Endometrial microvascular endothelial cells (primary cell): ENCODE measurements at regions not wholly inside any gene's neighbourhood (a gene's known extent, or its start where the extent isn't known, plus 50 kb on each side); places are given as distances from the start of the nearest gene placed in this dataset.

Source experiments
- in situ Hi-C: cut with HindIII; loops from 2 replicates; pipeline ENCODE4 v1.10.0; 2017; ENCODE audit warnings: low sequenced_read_pairs, low pct_unique_long_range_greater_than_20kb; ENCODE audit errors: inconsistent ontology term

DNA sequence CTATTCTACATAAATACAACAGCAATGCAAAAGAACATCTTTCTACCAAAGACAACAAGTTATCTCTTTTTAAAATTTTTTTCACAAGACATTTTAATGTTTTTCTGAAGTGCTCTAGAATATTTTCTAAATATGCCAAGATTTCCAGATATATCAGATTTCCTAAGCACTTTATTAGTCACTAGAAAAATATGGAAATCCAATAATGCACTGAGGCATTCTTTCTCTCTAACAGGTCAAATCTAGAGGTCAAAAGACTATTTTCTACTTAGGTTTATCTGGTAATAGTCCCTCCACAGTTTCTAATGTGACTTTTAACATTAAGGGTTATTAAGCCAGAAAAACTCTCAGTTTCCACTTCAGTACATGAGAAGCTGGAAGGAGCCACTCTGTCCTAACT is 1041.2 kb upstream of the INTU start:
- in situ Hi-C loops: no loop called here

DNA sequence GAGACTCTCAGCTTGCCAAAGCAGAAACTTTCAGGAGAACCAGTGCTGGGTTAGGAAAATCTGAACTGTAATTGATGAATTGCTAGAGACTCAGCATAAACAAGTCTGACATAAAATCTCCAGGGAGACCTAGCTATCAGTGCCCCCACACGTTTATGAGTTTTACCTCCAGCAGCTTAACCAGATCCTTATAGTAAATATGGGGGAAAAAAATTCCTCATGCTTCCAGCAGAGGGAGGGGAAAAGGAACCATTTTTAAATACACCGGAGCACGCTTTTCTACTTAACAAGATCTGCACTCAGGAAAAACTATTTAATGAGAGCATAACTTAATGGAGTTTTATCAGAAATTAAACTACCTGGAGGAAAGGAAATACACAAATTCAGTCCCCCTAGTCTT is 1040.7 kb upstream of the INTU start:
- in situ Hi-C loops: no loop called here

DNA sequence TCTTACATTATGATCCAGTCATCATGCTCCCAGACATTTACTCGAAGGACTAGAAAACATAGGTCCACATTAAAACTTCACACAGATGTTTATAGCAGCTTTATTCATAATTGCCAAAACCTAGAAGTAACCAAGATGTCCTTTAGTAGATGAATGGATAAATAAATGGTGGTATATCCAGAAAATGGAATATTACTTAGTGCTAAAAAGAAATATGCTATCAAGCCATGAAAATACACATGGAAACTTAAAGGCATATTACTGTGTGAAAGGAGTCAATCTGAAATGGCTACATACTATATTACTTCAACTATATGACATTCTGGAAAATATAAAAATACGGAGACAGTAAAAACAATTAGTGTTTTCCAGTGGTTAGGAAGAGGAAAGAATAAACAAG is 1039.1 kb upstream of the INTU start:
- in situ Hi-C loops: no loop called here

DNA sequence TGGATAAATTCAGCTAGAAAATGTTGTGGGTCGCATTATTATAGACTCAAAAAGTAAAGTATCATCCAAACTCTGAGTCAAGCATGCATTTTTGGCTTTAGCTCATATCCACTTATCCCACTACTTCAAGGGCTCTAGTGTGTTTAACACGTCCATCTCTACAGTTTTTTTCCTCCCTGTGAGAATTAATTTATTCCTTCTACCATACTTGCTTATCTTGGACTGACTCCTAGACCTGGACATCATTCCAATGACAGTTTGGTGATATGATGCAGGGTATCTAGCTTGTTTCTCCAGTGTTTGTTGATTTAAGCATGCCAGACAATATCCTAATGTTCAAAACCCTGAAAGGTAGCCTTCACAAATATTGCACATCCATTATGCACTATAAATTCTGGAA is 1037.1 kb upstream of the INTU start:
- in situ Hi-C loops: no loop called here

DNA sequence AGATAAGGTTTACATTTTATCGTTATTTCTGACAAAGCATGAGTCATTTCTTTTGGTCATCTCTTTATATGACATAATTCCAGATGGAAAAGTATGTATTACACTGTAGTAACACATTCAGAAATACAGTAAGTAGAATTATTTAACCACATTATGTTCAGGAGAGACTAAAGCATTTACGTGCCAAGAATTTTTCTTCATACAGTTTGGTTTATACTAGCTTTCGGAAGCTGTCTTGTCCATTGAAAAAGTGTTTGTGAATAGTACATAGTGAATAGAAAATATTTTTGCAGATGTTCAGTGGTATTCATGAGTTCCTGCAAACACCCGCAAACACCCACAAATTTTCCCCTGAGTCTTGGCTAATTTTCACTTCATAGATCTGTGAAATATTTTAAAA is 1033.0 kb upstream of the INTU start:
- in situ Hi-C loops: no loop called here

DNA sequence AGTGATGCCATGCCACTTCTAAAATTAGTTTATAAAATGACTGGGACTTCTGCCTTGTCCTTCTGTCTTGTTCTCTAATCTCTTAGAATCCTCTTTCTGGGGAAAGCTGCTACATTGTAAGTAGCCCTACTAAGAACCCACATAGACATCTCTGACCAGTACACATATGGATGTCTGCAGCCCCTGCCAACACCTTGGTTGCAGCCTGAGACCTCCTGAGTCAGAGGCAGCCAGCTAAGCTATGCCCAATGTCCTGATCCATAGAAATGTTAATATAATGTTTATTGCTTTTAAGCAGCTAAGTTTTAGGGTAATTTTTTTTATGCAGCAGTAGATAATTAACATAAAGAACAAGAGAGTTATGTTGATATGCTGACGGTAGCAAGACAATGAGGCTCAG is 1029.5 kb upstream of the INTU start:
- in situ Hi-C loops: no loop called here

DNA sequence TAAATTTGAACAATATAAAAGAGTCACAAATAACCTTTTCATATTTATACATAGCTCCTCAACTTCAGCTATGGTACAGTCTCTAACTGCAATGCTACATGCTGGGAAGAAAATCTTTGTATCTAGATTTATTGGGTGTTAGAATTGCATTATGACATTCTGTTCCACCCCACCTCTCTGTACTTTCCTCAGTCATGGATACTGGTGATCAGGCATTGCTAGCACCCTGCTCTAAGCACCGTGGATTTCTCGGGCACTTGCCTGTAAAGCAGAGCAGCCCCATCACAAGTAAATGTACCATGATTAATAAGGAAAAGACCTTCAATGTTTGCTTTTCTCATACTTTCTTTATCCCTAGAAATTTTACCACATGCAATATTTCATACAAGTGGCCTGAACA is 1028.9 kb upstream of the INTU start:
- in situ Hi-C loops: no loop called here

DNA sequence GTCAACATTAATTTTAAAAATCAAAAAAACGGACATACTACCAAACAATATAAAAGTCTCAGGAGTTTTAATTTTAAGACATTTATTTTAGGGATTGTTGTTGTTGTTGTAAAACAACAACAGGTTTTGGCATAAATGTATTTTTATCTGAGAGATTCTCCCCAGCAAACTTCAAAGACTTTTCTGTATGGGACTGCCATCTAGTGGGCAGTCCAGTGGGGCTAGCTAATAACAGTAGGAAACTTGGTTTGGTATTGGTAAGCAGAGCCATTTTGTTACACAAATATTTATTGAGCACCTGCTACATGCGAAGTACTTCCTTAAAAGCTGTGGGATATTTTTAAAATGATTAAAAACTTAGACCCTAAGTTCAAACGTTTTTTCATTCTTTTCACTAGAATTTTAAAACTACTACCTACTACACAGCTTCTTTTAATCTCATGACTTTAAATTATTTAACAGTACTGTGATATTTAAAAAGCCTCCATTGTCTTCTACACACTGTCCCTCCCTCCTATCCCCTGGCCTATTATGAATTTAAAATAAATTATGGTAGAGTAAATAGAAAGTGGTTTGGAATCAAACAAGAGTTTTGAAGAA is 1028.4 kb upstream of the INTU start:
- in situ Hi-C loops: no loop called here

DNA sequence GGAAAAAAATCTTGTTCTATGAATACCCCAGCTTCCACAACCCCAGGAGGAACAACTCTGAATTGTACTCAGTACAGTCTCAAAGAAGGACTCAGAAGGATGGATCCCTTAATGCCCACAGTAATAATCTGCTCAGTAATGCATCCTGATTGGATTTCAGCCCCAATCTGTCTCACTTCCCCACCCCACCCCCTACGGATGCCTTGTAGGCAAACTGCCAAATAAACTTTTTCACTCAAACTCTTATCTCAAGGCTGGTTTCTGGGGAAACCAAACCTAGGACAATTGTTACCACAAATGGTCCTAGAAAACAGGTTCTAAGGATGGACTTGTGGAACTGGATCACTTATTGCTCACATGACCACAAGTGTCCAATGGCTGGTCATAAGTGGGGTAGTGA is 1021.8 kb upstream of the INTU start:
- in situ Hi-C loops: no loop called here

DNA sequence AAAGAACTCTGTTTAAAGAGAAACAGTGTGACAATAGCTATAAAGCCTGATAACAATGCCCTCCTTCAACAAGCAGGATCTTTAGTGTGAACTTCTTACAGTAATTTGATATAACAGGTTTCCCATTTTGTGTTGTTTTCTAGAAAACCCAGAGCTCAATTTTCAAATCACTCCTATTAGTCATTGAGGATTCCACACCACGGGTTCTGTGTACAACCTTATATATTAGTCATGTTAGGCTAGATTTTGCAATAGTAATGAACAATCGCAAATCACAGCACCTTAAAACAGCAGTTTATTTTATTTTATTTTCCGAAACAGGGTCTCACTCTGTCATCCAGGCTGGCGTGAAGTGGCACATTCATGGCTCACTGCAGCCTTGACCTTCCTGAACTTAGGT is 1020.9 kb upstream of the INTU start:
- in situ Hi-C loops: no loop called here

DNA sequence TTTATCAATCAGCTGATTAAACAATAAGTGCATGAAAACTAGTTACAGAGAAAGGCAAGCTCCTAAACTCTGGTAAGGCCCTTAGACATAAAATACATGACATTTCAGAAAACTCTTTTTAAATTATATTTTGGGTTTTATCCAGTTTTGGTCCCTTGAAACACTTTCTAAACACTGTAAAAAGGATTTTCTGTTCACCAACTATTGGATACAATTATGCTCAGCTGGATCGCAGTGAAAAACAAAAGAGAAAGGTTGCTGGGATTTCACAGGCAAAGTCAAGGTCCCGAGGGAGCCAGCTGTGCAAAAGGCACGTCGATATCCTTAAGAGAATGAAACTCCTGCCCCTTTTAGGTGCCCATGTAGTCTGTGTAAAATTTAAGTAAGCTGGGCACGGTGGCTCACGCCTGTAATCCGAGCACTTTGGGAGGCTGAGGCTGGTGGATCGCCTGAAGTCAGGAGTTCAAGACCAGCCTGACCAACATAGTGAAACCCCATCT is 1018.4 kb upstream of the INTU start:
- in situ Hi-C loops: no loop called here

DNA sequence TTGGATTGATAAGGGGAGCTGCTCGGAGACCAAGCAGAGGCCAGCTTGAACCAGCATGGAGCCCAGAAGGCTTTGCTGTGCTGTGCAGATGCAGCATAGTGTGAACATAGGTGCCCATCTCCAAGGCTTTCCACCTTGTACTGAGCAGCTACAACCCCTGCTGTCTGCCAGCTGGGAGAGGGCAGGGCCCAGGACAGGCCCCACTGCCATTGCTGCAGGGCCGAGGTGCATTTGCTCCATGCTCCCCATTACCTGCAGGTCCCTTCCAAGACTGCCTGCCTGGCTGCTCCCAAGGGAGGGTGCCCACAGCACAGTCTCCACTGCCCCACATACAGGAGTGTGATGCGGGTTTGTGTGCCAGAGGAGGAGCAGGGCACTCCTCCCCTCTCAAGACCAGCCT is 1016.0 kb upstream of the INTU start:
- in situ Hi-C loops: no loop called here

DNA sequence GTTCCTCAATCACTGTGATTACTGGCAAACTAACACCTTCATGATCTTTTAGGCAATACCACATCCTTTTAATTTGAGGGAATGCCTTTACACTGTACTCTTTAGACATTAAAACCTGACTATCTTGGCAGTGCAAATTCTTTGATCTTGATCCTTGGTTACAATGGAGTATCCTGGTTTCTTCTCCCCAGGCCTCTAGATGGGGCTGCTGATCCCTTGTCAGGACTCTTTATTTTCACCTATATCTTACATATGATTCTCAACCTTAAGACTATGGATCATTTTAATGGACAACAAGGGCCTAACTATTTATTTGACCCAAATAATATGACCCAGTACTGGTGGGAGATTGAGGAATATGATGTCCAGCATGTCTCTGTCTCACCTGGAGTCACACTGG is 1005.5 kb upstream of the INTU start:
- in situ Hi-C loops: no loop called here

DNA sequence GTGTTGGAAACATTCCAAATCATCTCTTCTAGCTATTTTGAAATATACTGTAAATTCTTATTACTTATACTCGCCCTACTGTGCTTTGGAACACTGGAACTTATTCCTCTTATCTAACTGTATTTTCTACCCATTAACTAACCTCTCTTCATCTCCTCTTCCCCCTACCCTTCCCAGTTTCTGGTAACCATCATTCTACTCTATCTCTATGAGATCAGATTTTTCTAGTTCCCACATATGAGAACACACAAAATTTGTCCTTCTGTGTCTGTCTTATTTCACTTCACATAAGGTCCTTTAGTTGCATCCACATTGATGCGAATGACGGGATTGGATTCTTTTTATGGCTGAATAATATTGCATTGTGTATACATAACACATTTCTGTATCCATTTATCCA is 1003.8 kb upstream of the INTU start:
- in situ Hi-C loops: no loop called here

DNA sequence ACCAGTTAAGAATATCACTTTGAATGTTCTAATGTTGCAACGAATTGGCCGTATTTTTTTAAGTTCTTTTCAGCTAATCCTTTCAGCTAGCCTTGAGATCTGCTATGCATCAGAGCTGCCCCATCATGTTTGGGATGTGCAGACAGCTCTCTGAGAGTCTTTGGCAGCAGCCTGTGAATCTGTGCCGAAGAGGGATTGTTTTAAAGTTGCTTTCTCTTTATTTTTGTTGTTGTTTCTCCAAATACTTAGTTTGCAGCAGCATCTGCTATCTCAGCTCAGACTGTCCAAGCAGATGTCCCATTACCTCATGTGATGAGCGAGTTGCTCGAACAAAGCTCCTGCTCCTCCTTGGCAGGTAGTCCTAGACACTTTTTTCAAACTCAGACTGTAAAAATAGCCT is 1002.5 kb upstream of the INTU start:
- in situ Hi-C loops: no loop called here

DNA sequence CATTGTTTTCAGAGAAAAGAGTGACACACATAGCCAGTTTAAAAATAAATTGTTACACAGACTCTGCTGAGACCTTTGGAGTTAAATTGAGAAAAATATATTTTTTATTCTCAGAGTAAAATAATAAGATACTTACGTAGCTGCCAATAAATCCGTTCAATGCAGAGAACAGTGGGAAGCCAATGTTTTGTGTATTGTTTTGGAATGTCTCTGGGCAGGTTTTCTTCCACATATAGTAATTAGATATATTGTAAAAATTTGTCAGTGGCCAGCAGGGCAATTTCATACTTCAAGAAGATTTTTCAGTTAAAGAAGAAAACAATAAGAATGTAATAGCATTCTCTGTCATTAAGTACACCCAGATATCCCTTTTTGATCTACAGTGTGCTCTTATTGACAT is 999.5 kb upstream of the INTU start:
- in situ Hi-C loops: no loop called here

DNA sequence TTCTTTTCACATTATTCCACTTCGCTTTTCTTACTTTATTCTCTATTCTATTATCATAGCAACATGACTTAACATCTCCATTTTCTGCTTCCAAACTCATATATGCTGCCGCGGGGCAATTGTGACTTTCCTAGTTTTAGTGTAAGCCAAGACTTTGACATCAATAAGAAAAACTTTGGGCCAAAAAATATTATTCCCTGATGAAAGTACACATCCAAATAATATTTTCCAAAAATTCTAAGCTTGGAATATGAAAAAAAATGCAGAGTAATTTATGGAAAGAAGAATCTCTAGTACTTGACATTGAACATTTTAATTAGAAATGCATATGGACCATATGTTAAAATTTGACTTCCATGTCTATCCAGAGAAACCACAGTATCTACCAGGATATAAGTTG is 995.1 kb upstream of the INTU start:
- in situ Hi-C loops: no loop called here

DNA sequence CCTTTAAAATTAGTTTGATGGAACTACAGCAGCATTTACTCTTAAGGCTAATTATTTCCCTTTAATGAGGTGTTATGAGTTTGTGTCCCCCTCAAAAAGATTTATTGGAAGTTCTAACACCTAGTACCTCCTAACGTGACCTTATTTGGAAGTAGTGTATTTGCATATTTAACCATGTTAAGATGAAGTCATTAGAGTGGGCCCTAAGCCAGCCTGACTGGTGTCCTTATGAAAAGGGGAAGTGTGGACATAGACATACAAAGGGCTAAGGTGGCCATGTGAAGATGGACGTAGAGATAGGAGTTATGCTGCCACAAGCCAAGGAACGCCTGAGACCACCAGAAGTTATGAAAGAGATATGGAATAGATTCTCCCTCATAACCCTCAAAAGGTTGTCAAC is 985.4 kb upstream of the INTU start:
- in situ Hi-C loops: no loop called here

DNA sequence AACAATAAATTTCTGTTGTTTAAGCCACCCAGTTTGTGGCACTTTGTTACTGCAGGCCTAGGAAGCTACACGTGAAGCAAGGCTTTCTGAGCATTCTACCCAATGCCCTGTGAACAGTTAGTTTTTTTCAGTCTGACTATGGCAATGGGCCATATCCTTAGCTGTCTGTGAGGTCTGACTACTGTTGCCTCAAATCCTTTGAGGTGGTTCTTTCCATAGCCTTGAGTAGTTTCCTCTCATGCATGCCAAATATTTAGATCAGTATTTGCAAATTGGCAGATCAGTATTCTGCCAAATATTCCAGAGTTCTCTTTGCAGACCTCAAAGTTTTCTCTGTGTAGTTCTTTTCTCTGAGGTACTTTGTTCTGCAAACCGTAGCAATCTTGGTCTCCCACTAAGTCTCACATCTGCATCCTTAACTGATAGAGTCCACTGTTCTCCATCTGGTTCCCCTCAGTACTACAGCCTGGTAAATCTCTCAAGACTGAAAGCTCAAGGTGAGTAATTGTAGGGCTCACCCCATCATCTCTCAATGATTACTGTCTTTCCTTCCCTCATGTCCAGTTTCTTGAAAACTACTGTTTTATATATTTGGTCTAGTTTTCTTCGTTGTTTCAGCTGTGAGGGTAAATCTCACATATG is 984.9 kb upstream of the INTU start:
- in situ Hi-C loops: no loop called here

DNA sequence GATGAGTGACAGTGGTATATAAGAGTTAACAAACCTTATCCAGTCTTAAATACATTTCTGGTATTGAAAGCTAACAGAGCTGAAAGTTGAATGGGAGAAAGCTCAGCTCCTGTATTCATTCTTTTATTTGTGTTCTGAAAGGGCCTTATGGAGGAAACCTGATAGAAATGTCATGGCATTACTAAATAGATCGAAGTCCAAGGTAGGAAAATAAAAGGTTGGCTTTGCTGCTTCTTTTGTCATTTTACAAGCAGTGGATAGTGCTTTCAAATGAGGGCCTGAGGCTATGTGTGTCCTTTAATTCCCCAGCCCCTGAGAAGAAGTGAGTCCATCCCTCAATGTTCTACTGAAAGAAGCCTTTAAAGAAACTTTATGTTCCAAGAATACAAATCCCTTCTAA is 974.3 kb upstream of the INTU start:
- in situ Hi-C loops: no loop called here

DNA sequence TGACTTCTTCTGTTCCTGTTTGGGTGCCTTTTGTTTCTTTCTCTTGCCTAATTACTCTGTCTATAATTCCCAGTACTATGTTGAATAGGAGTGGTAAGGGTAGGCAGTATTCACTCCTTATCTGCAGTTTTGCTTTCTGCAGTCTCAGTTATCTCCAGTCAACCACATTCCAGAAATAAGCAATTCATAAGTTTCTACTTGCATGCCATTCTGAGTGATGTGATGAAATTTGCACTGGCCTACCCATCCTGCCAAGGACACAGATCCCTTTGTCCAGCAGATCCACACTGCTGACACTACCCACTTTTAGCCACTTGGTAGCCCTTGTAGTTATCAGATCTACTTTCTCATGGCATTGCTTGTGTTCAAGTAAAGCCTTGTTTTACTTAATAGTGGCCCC is 971.6 kb upstream of the INTU start:
- in situ Hi-C loops: no loop called here
